HG03108 (cell line): ENCODE measurements at regions not wholly inside any gene's neighbourhood (a gene's known extent, or its start where the extent isn't known, plus 50 kb on each side); places are given as distances from the start of the nearest gene placed in this dataset.

Source experiments
- ATAC-seq: cut with Tn5 transposase; IDR thresholded peaks from one replicate; pipeline ENCODE4 v1.9.1; 2021; ENCODE audit warnings: moderate library complexity; ENCODE audit not compliant: unreplicated experiment

GRCh38 chr6:44657206-44657819 is 269.8 kb downstream of the CDC5L start:
- no peak for ATAC-seq

DNA sequence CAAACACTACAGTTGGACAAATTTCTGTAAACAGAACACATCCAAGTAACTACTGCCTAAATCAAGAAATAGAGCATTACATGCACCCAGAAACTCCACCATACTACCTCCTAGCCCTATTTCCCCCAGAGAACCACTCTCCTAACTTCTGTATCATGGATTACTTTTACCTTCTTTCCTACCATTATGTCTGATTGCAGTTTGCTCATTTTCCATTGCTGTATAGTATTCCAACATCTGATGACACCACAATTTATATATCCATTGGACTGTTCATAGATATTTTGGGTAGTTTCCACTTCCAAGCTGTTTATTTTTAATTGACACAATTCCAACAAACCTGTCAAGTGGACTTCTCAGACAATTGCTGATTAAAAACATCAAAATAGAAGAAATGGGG is 271.1 kb downstream of the CDC5L start:
- no peak for ATAC-seq

DNA sequence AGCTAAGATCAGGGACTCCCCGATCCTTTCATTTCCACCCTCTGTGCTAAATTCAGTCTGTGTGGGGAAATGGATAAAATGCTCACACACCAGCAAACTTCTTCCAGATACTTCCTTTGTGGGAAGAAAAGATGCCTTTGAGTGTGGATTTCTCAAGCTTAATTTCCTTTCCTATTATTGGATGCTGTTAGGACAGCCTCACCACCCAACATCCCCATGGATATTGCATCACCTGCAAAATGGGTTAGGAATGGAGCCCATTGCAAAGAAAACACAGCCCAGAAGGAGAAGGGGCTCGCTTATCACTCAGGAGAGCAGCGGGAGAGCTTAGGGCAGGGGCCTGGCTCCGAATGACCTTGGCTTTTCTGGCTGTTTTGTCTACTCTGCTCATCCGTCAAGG is 272.2 kb downstream of the CDC5L start:
- no peak for ATAC-seq

DNA sequence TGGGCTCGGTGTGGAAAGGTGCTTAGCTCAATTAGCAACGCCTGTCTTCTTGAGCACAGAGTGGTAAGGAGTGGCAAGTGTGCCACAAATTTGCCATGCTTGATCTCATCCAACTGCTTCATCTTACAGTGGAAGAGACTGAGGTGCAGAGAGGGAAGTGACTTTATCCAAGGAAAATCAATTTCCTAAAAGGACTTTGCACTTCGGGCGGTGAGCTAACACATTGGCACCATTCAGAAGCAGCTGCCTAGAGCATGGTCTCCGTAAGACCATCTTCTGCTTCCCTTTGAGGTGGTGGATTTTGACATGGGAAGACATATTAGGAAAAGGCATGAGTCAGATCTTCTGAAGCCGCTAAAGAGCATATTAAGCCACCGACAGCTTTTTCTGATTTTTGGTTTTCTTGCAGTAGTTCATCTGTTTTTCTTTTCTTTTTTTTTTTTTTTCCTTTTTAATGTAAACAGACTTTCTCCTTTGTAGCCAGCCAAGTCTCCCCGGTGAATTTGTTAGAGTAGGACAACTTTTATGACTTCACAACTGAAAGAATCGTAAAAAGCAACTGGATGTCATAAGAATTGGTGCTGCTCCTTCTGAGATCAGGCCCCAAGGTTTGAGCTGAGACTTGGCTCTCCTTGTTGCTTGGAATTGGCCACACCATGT is 273.2 kb downstream of the CDC5L start:
- ATAC-seq, result no peak

DNA sequence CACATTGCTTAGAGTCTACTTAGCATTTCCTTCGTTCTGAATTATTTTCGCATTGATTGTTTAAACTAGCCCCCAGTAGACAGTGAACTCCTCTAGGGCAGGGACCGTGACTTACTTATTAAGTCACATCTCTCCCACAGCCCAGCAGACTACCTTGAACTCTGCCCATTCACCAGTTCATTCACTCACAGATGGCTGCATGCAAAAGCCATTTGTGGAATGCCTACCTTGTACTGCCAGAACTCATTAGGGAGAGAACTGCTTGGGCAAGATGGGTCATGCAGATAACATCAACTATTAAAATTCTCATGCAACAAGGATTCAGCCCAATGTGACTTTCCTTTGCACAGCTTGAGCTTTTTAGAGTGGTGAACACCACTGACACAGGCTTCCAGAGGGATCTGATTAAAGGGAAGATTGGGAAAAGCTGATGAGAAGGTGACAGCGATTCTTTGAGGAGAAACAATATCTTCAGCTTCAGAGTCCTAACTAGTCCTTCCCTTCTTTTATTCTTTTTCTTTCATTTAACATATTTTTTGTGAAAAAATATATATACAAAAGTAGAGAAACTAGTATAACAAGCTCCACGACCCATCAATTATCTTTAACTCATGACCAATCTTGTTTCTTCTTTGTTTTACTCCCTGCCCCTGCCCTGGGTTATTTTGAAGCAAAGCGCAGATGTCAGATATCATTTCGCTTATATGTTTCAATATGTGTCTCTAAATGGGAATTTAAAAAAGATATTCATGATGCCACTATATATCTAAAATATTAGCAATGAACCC is 273.9 kb downstream of the CDC5L start:
- no peak for ATAC-seq

GRCh38 chr6:44662461-44663121 is 275.1 kb downstream of the CDC5L start:
- no peak for ATAC-seq

GRCh38 chr6:44663860-44664634 is 276.5 kb downstream of the CDC5L start:
- ATAC-seq, result no peak

DNA sequence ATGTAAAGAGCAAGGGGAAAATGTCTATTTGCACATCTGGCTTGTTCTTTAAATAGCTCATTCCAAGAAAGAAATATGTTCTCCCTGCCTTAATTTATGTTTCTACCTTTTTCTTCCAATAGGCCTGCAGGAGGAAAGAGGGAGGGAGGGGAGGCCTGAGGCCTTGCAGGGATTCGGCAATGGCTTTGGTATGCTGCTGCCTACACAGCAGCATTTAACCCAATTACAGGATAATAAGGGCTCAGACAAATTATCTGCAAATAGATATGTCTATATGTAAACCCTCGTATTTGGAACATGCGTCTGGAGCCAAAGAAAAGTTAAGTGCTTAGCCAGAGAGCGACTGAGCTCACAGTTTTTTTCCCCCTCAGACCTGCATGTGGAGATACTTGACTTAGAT is 277.2 kb downstream of the CDC5L start:
- ATAC-seq, result no peak

DNA sequence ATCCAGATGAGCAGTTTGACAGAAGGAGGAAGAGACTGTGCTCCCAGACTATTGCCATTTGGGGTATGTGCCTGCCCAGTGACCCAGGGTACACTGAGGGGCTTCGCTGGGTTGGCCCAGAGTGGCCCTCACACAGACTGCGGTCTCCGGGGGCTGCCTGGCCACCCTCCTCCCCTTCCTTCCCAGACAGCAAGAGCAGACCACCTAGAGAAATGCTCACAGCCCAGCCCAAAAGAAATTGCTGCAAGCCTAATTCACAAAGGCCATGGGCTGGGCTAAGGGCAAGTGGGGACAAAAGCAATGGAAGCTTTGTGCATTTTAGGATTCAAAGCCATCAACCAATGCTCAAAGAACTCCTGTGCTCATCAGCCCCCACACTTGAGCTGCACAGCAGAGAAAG is 277.6 kb downstream of the CDC5L start:
- no peak for ATAC-seq

GRCh38 chr6:44665683-44666082 is 278.2 kb downstream of the CDC5L start:
- no peak for ATAC-seq

GRCh38 chr6:44666324-44666723 is 278.8 kb downstream of the CDC5L start:
- ATAC-seq, result no peak

GRCh38 chr6:44667226-44667625 is 279.7 kb downstream of the CDC5L start:
- ATAC-seq, result no peak

- ATAC-seq, result no peak
Measured at GRCh38 chr6:44667668-44668390, 280.3 kb downstream of the CDC5L start.

GRCh38 chr6:44668391-44668930 is 281.0 kb downstream of the CDC5L start:
- no peak for ATAC-seq

- no peak for ATAC-seq
Measured at GRCh38 chr6:44668976-44669934, 281.7 kb downstream of the CDC5L start.

GRCh38 chr6:44670146-44670545 is 282.6 kb downstream of the CDC5L start:
- no peak for ATAC-seq

DNA sequence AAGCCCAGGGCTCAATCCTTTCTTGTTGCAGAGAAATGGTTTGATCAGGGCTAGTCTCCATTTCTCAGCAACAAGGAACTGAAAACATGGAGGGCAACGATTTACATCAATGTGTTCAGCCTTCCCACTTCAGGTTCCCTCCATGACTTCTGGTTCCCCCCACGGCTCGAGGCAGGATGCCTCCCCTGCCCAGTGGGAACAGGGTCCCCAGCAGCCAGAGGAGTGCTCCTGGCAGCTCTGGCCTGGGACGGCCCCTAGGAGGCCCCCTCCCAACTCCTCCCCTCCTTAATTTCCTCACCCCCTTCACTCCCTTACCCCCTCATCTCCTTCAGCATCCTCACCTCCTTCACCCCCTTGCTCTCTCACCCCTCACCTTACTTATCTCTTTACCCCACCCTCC is 283.8 kb downstream of the CDC5L start:
- ATAC-seq, result no peak

- ATAC-seq, result no peak
Measured at GRCh38 chr6:44672086-44672485, 284.6 kb downstream of the CDC5L start.

DNA sequence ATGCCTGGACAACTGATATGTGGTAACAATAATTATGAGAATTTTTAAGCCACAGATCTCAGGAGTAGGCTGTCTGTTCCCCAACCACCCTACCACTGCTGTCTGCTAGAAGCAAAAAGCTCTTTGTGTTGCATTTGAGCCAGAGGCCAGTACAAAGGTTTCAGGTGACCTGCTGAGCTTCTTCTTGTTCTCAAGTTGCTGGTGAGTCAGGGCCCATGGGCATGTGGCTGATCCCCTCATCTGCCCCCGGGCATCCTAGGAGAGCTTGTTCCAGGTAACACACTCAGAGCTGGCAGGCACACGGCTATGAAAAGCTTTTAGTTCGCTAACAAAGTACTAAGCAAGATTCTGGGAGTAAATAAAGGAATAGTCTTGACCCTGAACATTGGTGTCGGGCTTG is 285.3 kb downstream of the CDC5L start:
- ATAC-seq, result no peak
